Gastrocnemius medialis (tissue), 4 donors: ENCODE measurements at regions not wholly inside any gene's neighbourhood (a gene's known extent, or its start where the extent isn't known, plus 50 kb on each side); places are given as distances from the start of the nearest gene placed in this dataset.

Experiments used
- POLR2A ChIP-seq, 2 donors: fragments of 450-650 bp; IDR thresholded peaks; one replicate each; pipeline ENCODE4 v1.6.1; 2017; ENCODE audit warnings: antibody characterized with exemption in 2 of 2, mild to moderate bottlenecking in 2 of 2, moderate library complexity in 2 of 2
- TF ChIP-seq, protein P1 (sequence below), 5 experiments: fragments of 450-650 bp in 3 of 5; fragments of 200-600 bp in 2 of 5; sonication (generic) in 2 of 5; IDR thresholded peaks in 4 of 5; conservative IDR thresholded peaks in 1 of 5; 1 replicate in 4 of 5; 2 replicates in 1 of 5; pipeline ENCODE4 v1.5.1; 2016 to 2019; ENCODE audit warnings: antibody characterized with exemption in 5 of 5, mild to moderate bottlenecking in 3 of 5, moderate library complexity in 3 of 5

DNA sequence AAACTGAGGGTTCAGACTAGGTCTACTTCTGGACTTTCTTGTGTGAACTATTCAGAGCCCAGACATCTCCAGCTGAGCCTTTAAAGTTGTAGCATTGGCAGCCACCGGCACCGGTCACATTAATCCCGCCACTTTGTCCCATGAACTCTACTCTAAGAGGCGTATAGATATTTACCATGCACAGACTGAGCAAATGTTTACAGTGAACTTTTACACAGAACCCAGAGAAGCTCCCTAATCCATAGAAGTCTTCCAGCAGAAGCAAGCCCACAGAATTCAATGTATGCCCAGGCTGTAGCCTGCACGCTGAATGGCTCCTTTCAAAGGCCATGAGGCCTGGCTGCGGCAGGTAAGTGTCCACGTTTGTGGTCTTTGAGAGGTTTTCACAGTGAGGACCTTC, 466.9 kb downstream of the ENC1 start:
- TF ChIP-seq, protein P1, sequence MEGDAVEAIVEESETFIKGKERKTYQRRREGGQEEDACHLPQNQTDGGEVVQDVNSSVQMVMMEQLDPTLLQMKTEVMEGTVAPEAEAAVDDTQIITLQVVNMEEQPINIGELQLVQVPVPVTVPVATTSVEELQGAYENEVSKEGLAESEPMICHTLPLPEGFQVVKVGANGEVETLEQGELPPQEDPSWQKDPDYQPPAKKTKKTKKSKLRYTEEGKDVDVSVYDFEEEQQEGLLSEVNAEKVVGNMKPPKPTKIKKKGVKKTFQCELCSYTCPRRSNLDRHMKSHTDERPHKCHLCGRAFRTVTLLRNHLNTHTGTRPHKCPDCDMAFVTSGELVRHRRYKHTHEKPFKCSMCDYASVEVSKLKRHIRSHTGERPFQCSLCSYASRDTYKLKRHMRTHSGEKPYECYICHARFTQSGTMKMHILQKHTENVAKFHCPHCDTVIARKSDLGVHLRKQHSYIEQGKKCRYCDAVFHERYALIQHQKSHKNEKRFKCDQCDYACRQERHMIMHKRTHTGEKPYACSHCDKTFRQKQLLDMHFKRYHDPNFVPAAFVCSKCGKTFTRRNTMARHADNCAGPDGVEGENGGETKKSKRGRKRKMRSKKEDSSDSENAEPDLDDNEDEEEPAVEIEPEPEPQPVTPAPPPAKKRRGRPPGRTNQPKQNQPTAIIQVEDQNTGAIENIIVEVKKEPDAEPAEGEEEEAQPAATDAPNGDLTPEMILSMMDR (IDR thresholded peaks at IDR 0.05 in 4 of 5, conservative IDR thresholded peaks at IDR 0.05 in 1 of 5), result no peak
- no peak for TF ChIP-seq POLR2A (IDR thresholded peaks at IDR 0.05)
